GM12872 (cell line): ENCODE measurements at regions not wholly inside any gene's neighbourhood (a gene's known extent, or its start where the extent isn't known, plus 50 kb on each side); places are given as distances from the start of the nearest gene placed in this dataset.

ENCODE experiments used
- TF ChIP-seq, protein P1 (sequence below): IDR thresholded peaks from 3 replicates; pipeline ENCODE4 v1.5.1; 2011; ENCODE audit warnings: low read depth, mild to moderate bottlenecking, low read length, moderate library complexity; ENCODE audit not compliant: insufficient read depth

DNA sequence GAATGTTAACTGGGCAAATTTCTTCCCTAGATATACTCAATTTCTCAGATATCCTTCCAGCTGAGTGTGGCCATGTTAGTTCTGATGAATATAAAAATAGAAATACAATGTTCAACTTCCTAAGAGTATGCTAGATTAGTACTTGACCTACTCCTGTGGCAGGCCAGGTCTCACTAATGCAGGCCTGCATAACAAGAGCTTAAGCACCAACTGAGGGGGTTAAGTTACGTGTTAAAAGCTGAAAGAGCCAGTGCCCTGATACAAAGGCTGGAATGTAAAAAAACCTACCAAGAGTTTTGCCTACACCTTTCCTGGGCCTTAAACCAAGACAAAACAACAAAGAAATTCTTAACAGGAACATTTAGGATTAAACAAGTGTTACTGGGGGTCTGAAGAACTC lies 102.8 kb downstream of the MRPS30 start:
- TF ChIP-seq, protein P1, sequence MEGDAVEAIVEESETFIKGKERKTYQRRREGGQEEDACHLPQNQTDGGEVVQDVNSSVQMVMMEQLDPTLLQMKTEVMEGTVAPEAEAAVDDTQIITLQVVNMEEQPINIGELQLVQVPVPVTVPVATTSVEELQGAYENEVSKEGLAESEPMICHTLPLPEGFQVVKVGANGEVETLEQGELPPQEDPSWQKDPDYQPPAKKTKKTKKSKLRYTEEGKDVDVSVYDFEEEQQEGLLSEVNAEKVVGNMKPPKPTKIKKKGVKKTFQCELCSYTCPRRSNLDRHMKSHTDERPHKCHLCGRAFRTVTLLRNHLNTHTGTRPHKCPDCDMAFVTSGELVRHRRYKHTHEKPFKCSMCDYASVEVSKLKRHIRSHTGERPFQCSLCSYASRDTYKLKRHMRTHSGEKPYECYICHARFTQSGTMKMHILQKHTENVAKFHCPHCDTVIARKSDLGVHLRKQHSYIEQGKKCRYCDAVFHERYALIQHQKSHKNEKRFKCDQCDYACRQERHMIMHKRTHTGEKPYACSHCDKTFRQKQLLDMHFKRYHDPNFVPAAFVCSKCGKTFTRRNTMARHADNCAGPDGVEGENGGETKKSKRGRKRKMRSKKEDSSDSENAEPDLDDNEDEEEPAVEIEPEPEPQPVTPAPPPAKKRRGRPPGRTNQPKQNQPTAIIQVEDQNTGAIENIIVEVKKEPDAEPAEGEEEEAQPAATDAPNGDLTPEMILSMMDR: no peak

- TF ChIP-seq, protein P1: no peak
Observed at GRCh38 chr5:44914221-44914620, 105.5 kb downstream of the MRPS30 start.

DNA sequence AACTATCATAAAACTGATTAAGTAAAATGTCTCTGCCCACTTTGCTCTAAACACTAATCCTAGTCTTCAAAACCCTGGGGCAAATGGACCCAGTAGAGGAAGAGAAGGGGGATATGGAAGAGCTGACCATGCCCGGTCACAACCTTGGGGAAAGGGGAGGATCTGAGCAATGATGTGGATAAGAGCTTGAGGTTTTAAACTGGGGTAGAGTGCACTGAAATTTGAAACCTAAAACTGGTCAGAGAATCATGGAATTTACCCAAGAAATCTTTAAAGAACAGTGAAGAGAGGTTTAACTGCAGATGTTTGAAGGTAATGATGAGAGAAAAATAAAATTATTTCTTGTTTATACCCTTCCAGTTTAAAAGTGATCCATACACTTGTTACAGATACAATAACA lies 110.8 kb downstream of the MRPS30 start:
- TF ChIP-seq, protein P1: no peak

DNA sequence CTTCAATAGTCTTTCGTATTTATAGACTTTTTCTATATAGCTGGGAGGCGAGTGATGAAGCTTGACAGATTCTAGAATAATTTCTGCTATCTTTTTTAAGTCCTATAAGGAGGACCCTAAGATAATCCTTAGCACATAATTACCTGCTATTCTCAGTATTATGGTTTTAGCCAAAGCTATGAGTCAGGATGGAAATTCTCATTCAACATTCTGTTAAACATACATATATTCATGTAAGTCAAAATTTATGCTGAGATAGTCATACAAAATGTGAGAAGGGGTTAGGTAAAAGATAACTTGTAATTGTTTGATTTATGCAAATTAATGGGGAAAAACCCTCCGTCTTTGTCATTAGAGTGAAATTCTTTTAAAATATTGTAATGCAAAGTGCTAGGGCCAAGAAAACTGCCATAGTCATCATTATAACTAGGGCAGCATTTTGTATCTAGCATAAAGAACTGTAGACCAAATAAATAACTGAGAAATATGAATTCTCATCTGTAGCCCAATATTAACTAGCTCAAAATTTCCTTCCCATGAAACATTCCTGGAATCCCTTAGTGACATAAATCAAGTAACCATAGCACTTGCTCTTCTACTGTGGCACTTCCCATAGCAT lies 118.5 kb downstream of the MRPS30 start:
- TF ChIP-seq, protein P1: no peak

DNA sequence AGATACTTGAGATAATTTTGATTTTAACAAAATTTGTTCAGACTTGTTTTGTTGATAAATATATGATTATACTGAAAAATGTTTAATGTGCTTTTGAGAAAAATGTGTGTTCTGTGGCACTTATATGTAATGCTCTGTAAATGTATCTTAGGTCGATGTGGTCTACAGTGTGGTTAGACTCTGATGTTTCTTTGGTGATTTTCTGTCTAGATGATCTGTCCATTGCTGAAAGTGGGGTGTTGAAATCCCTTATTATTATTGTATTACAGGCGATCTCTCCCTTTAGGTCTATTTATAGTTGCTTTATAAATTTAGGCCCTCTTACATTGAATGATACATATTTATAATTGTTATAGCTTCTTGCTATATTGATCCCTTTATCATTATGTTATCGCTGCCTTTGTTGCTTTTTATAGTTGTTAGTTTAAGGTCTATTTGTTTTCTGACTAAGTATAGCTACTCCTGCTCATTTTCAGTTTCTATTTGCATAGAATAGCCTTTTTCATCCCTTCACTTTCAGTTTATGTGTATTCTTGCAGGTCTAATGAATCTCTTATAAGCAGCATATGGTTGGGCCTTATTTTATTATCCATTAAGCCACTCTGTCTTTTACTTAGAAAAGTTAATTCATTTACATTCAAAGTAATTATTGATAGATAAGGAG lies 124.3 kb downstream of the MRPS30 start:
- TF ChIP-seq, protein P1: no peak

DNA sequence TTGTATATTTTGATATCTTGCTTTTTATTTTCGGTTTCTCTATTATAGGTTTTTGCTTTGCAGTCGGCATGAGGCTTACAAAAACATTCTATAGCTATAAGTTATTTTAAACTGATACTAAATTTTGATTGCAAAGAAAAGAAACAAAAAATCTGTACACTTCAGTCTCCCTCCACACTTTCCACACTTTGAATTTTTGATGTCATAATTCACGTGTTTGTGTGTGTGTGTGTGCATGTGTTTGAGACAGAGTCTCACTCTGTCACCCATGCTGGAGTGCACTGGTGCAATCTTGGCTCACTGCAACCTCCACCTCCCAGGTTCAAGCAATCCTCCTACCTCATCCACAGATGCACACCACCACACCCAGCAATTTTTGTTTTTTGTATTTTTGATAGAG lies 124.9 kb downstream of the MRPS30 start:
- TF ChIP-seq, protein P1: no peak

DNA sequence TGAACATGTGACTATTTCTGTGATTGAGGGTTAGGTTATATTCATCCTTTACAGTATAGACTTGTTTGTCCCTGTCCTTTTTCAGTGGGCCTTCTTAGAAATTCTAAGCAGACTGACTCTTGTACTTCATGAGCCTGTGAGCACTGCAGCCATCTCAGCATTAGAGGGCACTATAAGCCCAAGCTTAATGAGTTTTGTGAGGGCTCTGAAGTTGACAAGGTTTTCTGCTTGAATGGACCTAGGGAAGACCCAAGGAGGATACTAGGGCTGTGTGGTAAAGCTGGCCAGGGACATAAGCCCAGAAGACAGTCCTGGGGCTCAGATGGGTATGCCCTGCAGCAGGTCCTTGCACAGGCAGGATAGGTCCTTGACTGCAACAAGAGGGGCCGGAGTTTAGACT lies 126.5 kb downstream of the MRPS30 start:
- TF ChIP-seq, protein P1: peak; percentile 39; the same call in 1 of the 3 replicates
